ENCODE measurements at regions not wholly inside any gene's neighbourhood (a gene's known extent, or its start where the extent isn't known, plus 50 kb on each side); places are given as distances from the start of the nearest gene placed in this dataset.
"Not testable (repeated sequence)": the region's sequence is repeated elsewhere in the genome, so short reads cannot be mapped to it uniquely, and the experiment has no call there.

- DNase-seq (ENCODE audit: low read depth), result no peak
- no peak overlapping the region for H3K4me3 ChIP-seq (ENCODE audit: control insufficient read depth, low read depth, low read length)
- TF ChIP-seq CTCF (conservative IDR thresholded peaks at IDR 0.05; ENCODE audit: control insufficient read depth, insufficient read depth, low read depth, low read length), result no peak
Measured at GRCh38 chr4:114317564-114317963, 281.0 kb upstream of the UGT8 start.

GRCh38 chr4:114318309-114318708 lies 280.3 kb upstream of the UGT8 start:
- H3K4me3 ChIP-seq (ENCODE audit: control insufficient read depth, low read depth, low read length), result no peak overlapping the region
- DNase-seq (ENCODE audit: low read depth), result no peak
- no peak for TF ChIP-seq CTCF (conservative IDR thresholded peaks at IDR 0.05; ENCODE audit: control insufficient read depth, insufficient read depth, low read depth, low read length)

- no peak for DNase-seq (ENCODE audit: low read depth)
- TF ChIP-seq CTCF (conservative IDR thresholded peaks at IDR 0.05; ENCODE audit: control insufficient read depth, insufficient read depth, low read depth, low read length), result no peak
- H3K4me3 ChIP-seq (ENCODE audit: control insufficient read depth, low read depth, low read length), result no peak overlapping the region
Measured at GRCh38 chr4:114320126-114320525, 278.5 kb upstream of the UGT8 start.

DNA sequence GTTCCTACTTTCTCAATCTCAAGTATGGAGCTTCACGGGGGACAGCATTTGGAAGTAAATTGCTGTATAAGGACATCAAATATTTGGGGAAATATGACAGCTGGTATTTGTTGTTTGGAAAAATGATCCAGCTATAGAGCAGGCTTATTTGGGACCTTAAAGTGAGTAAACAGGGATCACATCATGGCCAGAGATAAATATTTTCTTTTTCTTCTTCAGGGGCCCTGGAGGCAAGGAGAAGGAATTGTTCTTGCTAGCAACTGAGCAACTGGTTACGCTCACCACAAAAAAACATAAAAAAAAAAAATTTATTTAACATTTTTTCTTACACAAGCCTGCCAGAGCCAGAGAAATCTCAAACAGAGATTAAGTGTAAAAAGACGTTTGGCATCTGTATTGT lies 277.2 kb upstream of the UGT8 start:
- no peak for DNase-seq (ENCODE audit: low read depth)
- no peak overlapping the region for H3K4me3 ChIP-seq (ENCODE audit: control insufficient read depth, low read depth, low read length)

GRCh38 chr4:114323841-114324240 lies 274.8 kb upstream of the UGT8 start:
- no peak for DNase-seq (ENCODE audit: low read depth)
- no peak overlapping the region for H3K4me3 ChIP-seq (ENCODE audit: control insufficient read depth, low read depth, low read length)
- TF ChIP-seq CTCF (conservative IDR thresholded peaks at IDR 0.05; ENCODE audit: control insufficient read depth, insufficient read depth, low read depth, low read length), result no peak

More for the DNA sequence above, 277.2 kb upstream of the UGT8 start:
- no peak for TF ChIP-seq CTCF (conservative IDR thresholded peaks at IDR 0.05; ENCODE audit: control insufficient read depth, insufficient read depth, low read depth, low read length)

DNA sequence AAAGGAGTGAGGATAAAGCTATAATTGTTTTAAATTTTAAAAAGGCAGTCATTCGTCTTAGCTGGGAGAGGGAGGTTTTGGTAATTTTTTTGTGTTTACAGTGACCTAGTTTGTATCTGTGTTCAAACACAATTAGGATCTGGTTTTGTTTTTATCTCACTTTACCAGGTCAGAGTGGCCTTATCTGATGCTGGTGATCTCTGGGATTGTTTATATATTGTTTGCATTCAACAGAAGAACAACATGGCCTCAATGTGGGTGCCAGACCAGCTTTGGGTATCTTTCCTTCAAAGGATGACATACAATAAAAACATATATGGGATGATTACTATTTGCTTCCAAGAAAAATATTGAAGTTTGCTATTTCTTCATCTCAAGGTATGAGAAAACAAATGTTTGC lies 272.2 kb upstream of the UGT8 start:
- H3K4me3 ChIP-seq (ENCODE audit: control insufficient read depth, low read depth, low read length), result no peak overlapping the region
- TF ChIP-seq CTCF (conservative IDR thresholded peaks at IDR 0.05; ENCODE audit: control insufficient read depth, insufficient read depth, low read depth, low read length), result no peak
- no peak for DNase-seq (ENCODE audit: low read depth)

GRCh38 chr4:114332119-114332518 lies 266.5 kb upstream of the UGT8 start:
- TF ChIP-seq CTCF (conservative IDR thresholded peaks at IDR 0.05; ENCODE audit: control insufficient read depth, insufficient read depth, low read depth, low read length), result no peak
- no peak overlapping the region for H3K4me3 ChIP-seq (ENCODE audit: control insufficient read depth, low read depth, low read length)
- DNase-seq (ENCODE audit: low read depth), result no peak

DNA sequence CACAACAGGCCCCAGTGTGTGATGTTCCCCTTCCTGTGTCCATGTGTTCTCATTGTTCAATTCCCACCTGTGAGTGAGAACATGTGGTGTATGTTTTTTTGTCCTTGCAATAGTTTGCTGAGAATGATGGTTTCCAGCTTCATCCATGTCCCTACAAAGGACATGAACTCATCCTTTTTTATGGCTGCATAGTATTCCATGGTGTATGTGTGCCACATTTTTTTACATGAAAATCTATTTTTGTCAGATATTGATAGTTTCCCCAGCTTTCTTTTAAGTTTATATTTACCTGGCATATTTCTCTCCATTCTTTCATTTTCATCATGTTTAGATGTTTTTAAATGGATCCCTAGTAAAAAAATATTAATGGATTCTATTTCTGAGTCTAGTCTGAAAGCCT lies 264.2 kb upstream of the UGT8 start:
- not testable (repeated sequence) for DNase-seq (ENCODE audit: low read depth); H3K4me3 ChIP-seq (ENCODE audit: control insufficient read depth, low read depth, low read length)

All from fibroblast of mammary gland (primary cell).